Endodermal cell (in vitro differentiated cells): ENCODE measurements at regions not wholly inside any gene's neighbourhood (a gene's known extent, or its start where the extent isn't known, plus 50 kb on each side); places are given as distances from the start of the nearest gene placed in this dataset.

Experiments used
- DNase-seq: peaks from one replicate; pipeline ENCODE4 v3.0.0-alpha.2; 2017
- H3K27ac ChIP-seq: 2 replicates; pipeline ENCODE4 v1.5.1; 2013; ENCODE audit warnings: mild to moderate bottlenecking, low read depth, low read length, moderate library complexity
- H3K27me3 ChIP-seq: 2 replicates; pipeline ENCODE4 v1.6.1; 2013; ENCODE audit warnings: mild to moderate bottlenecking, low read length, moderate library complexity; ENCODE audit not compliant: insufficient read depth, control insufficient read depth, poor library complexity, severe bottlenecking
- H3K36me3 ChIP-seq: 2 replicates; pipeline ENCODE4 v1.7.0; 2013; ENCODE audit warnings: mild to moderate bottlenecking, low read length, moderate library complexity; ENCODE audit not compliant: control insufficient read depth, insufficient read depth
- H3K4me1 ChIP-seq: one replicate; pipeline ENCODE4 v1.7.0; 2013; ENCODE audit warnings: low read length; ENCODE audit not compliant: control insufficient read depth, insufficient read depth
- H3K4me3 ChIP-seq: 2 replicates; pipeline ENCODE4 v1.5.1; 2013; ENCODE audit warnings: mild to moderate bottlenecking, low read length, moderate library complexity
- H3K9ac ChIP-seq: 2 replicates; pipeline ENCODE4 v1.6.1; 2013; ENCODE audit warnings: mild to moderate bottlenecking, low read length, moderate library complexity; ENCODE audit not compliant: poor library complexity, severe bottlenecking; ENCODE audit errors: extremely low read depth
- H3K9me3 ChIP-seq: 2 replicates; pipeline ENCODE4 v1.6.1; 2013; ENCODE audit warnings: mild to moderate bottlenecking, low read length, moderate library complexity; ENCODE audit not compliant: control insufficient read depth
- H3K27ac Mint-ChIP-seq: 2 replicates; pipeline ENCODE4 v1.8.0; 2020; ENCODE audit warnings: mixed read lengths
- H3K27me3 Mint-ChIP-seq: 2 replicates; pipeline ENCODE4 v1.8.0; 2021; ENCODE audit warnings: mild to moderate bottlenecking, mixed read lengths; ENCODE audit not compliant: insufficient read depth
- H3K36me3 Mint-ChIP-seq: 2 replicates; pipeline ENCODE4 v1.8.0; 2020; ENCODE audit warnings: low read depth, mixed read lengths
- H3K4me1 Mint-ChIP-seq: 2 replicates; pipeline ENCODE4 v1.8.0; 2020; ENCODE audit warnings: mixed read lengths
- H3K4me3 Mint-ChIP-seq: 2 replicates; pipeline ENCODE4 v1.8.0; 2020; ENCODE audit warnings: mild to moderate bottlenecking, moderate library complexity, mixed read lengths
- H3K9me3 Mint-ChIP-seq: 2 replicates; pipeline ENCODE4 v1.8.0; 2020; ENCODE audit warnings: mild to moderate bottlenecking, mixed read lengths
- WGBS, 2 experiments: methylation state at CpG; one replicate each; pipeline versions ENCODE4 v1.1.5 to v1.1.7; 2013; ENCODE audit warnings: missing lambda C conversion rate in 2 of 2, mixed read lengths in 1 of 2; ENCODE audit not compliant: insufficient coverage in 1 of 2, insufficient read length in 1 of 2; 5-methylcytosine and 5-hydroxymethylcytosine counted together
- TF ChIP-seq, protein P1 (sequence below): fragments of 200-600 bp; sonication (generic); conservative IDR thresholded peaks from 2 replicates; pipeline ENCODE4 v1.5.0; 2021; ENCODE audit warnings: antibody characterized with exemption, mild to moderate bottlenecking

DNA sequence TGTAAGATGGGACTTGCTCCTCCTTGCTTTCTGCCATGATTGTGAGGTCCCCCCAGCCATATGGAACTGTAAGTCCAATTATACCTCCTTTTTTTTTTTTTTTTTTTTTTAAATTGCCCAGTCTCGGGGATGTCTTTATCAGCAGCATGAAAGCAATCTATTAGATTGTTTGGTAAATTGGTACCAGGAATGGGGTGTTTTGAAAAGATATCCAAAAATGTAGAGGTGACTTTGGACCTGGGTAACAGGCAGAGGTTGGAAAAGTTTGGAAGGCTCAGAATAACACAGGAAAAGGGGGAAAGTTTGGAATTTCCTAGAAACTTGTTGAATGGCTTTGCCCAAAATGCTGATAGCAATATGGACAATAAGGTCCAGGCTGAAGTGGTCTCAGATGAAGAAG lies 545.8 kb upstream of the ALCAM start:
- WGBS, 2 experiments = 71 to 89% methylated on average over 1 of the region's 1 CpG

DNA sequence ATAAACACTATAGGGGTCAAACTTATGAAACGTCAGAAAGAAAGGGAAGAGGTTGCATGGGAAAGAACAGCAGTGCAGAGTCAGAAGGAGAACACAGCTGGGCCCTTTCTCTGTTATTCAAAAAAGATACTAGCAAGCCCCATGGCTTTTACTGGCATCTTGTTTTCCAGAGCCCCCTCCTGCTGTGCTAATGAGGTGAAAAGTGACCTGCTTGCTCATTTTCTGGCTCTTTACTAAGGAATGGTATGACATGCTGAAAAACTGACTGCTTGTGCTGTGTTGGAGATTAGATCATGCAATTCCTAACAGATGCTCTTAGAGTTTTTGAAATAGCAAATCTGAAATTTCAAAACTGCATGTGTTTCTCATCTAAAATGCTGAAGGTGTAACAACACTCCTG lies 541.6 kb upstream of the ALCAM start:
- 21% methylated on average over 1 of the region's 1 CpG; no CpG with 5 or more reads in 1 of the 2 experiments for whole genome bisulfite sequencing, 2 experiments
- no peak overlapping the region for H3K4me3 ChIP-seq
- DNase-seq = peak; percentile 94
- H3K9me3 ChIP-seq = peaks cover 38% of the 10 kb centered on the region
- peaks cover 7% of the 10 kb centered on the region for H3K4me1 ChIP-seq
- no peaks in the 10 kb centered on the region for H3K27me3 ChIP-seq
- Mint-ChIP-seq H3K4me1 (peaks cover 18% of the 10 kb centered on the region), H3K4me3 (no peak overlapping the region), H3K36me3 (peaks cover 17% of the 10 kb centered on the region), H3K27me3 (no peaks in the 10 kb centered on the region), H3K9me3 (peaks cover 48% of the 10 kb centered on the region), H3K27ac (no peak overlapping the region)
- H3K27ac ChIP-seq = peak overlapping the region; percentile 9
- TF ChIP-seq, protein P1, sequence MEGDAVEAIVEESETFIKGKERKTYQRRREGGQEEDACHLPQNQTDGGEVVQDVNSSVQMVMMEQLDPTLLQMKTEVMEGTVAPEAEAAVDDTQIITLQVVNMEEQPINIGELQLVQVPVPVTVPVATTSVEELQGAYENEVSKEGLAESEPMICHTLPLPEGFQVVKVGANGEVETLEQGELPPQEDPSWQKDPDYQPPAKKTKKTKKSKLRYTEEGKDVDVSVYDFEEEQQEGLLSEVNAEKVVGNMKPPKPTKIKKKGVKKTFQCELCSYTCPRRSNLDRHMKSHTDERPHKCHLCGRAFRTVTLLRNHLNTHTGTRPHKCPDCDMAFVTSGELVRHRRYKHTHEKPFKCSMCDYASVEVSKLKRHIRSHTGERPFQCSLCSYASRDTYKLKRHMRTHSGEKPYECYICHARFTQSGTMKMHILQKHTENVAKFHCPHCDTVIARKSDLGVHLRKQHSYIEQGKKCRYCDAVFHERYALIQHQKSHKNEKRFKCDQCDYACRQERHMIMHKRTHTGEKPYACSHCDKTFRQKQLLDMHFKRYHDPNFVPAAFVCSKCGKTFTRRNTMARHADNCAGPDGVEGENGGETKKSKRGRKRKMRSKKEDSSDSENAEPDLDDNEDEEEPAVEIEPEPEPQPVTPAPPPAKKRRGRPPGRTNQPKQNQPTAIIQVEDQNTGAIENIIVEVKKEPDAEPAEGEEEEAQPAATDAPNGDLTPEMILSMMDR = no peak
- H3K9ac ChIP-seq = no peak overlapping the region
- H3K36me3 ChIP-seq = no peaks in the 10 kb centered on the region

More for the DNA sequence above, 545.8 kb upstream of the ALCAM start:
- Histone ChIP-seq H3K36me3 (no peaks in the 10 kb centered on the region), H3K4me1 (peaks cover 7% of the 10 kb centered on the region), H3K9ac (no peak overlapping the region), H3K4me3 (no peak overlapping the region), H3K9me3 (peaks cover 40% of the 10 kb centered on the region), H3K27ac (no peak overlapping the region), H3K27me3 (no peaks in the 10 kb centered on the region)
- TF ChIP-seq, protein P1 = no peak
- DNase-seq = no peak
- H3K9me3 Mint-ChIP-seq = peaks cover 48% of the 10 kb centered on the region
- peaks cover 11% of the 10 kb centered on the region for H3K4me1 Mint-ChIP-seq
- no peak overlapping the region for H3K27ac Mint-ChIP-seq
- peaks cover 17% of the 10 kb centered on the region for H3K36me3 Mint-ChIP-seq
- no peak overlapping the region for H3K4me3 Mint-ChIP-seq
- H3K27me3 Mint-ChIP-seq = no peaks in the 10 kb centered on the region

DNA sequence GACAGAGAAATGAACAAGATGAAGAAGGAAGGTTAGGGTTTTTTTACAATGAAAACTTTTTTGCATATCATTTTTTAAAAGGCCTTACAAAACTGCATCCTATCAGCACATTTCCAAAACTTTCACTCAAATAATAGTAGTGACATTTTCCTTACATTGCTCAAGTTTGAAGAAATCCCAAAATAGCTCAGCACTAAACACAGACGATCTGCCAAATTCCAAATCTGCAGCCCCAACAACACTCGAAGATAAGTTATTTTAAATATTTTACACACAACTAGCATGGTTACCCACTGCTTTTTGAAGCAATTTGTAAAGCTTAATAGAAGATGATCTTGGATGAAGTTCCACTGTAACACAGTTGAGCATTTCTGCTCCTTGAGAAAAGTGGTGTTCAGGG lies 535.6 kb upstream of the ALCAM start:
- Mint-ChIP-seq H3K27me3 (no peaks in the 10 kb centered on the region), H3K4me1 (peaks cover 22% of the 10 kb centered on the region), H3K4me3 (no peak overlapping the region), H3K36me3 (no peaks in the 10 kb centered on the region), H3K9me3 (no peaks in the 10 kb centered on the region), H3K27ac (no peak overlapping the region)
- H3K36me3 ChIP-seq = no peaks in the 10 kb centered on the region
- TF ChIP-seq, protein P1 = no peak
- no peaks in the 10 kb centered on the region for H3K9me3 ChIP-seq
- H3K4me1 ChIP-seq = no peaks in the 10 kb centered on the region
- WGBS, 2 experiments = 93% methylated on average over 2 of the region's 2 CpGs; no CpG with 5 or more reads in 1 of the 2 experiments
- no peak overlapping the region for H3K27ac ChIP-seq
- H3K9ac ChIP-seq = no peak overlapping the region
- DNase-seq = no peak
- H3K4me3 ChIP-seq = no peak overlapping the region
- no peaks in the 10 kb centered on the region for H3K27me3 ChIP-seq
